DOHH2 (cell line): ENCODE measurements at regions not wholly inside any gene's neighbourhood (a gene's known extent, or its start where the extent isn't known, plus 50 kb on each side); places are given as distances from the start of the nearest gene placed in this dataset.

Source experiments
- H3F3A ChIP-seq: fragments of 200-600 bp; sonication (generic), shearing (Covaris generic); 2 replicates; pipeline ENCODE4 v1.6.0; 2016; ENCODE audit warnings: antibody characterized with exemption, mild to moderate bottlenecking; ENCODE audit not compliant: control insufficient read depth, insufficient read depth
- H3K27ac ChIP-seq: fragments of 200-600 bp; sonication (generic); 2 replicates; pipeline ENCODE4 v1.5.1; 2014; ENCODE audit warnings: low read depth, mild to moderate bottlenecking, low read length, moderate library complexity
- H3K27me3 ChIP-seq: fragments of 200-600 bp; sonication (generic); 2 replicates; pipeline ENCODE4 v1.6.1; 2014; ENCODE audit warnings: mild to moderate bottlenecking, low read length, mixed read lengths; ENCODE audit not compliant: control insufficient read depth
- H3K36me3 ChIP-seq: fragments of 200-600 bp; sonication (generic); 2 replicates; pipeline ENCODE4 v1.6.1; 2014; ENCODE audit warnings: mild to moderate bottlenecking, low read length, moderate library complexity, mixed read lengths; ENCODE audit not compliant: control insufficient read depth
- H3K4me1 ChIP-seq: fragments of 200-600 bp; sonication (generic); 2 replicates; pipeline ENCODE4 v1.6.1; 2014; ENCODE audit warnings: mild to moderate bottlenecking, low read length, mixed read lengths; ENCODE audit not compliant: control insufficient read depth
- H3K4me2 ChIP-seq: fragments of 200-600 bp; sonication (generic); 2 replicates; pipeline ENCODE4 v1.6.0; 2014; ENCODE audit warnings: mild to moderate bottlenecking, low read length, moderate library complexity
- H3K4me3 ChIP-seq: fragments of 200-600 bp; sonication (generic); 2 replicates; pipeline ENCODE4 v1.5.1; 2014; ENCODE audit warnings: mild to moderate bottlenecking, low read length, mixed read lengths
- H3K79me2 ChIP-seq: fragments of 200-600 bp; sonication (generic); 2 replicates; pipeline ENCODE4 v1.6.1; 2014; ENCODE audit warnings: mild to moderate bottlenecking, low read length, mixed read lengths; ENCODE audit not compliant: control insufficient read depth
- H3K9me2 ChIP-seq: fragments of 200-600 bp; sonication (generic); replicated peaks from 2 replicates; pipeline ENCODE4 v1.6.1; 2014; ENCODE audit warnings: mild to moderate bottlenecking, low read length, mixed read lengths; ENCODE audit not compliant: control insufficient read depth
- H3K9me3 ChIP-seq: fragments of 200-600 bp; sonication (generic); 2 replicates; pipeline ENCODE4 v1.6.1; 2014; ENCODE audit warnings: antibody characterized with exemption, low read length, mixed read lengths; ENCODE audit not compliant: control insufficient read depth, insufficient read depth
- H4K20me1 ChIP-seq: fragments of 200-600 bp; sonication (generic); 2 replicates; pipeline ENCODE4 v1.6.0; 2014; ENCODE audit warnings: low read depth, mild to moderate bottlenecking, antibody characterized with exemption, low read length, moderate library complexity; ENCODE audit not compliant: control insufficient read depth, insufficient read depth
- CTCF ChIP-seq: fragments of 200-600 bp; sonication (generic); IDR thresholded peaks from one replicate; pipeline ENCODE4 v1.5.1; 2014; ENCODE audit warnings: antibody characterized with exemption, mild to moderate bottlenecking, low read depth, low read length; ENCODE audit not compliant: poor library complexity, severe bottlenecking
- EZH2phosphoT487 ChIP-seq: fragments of 200-600 bp; sonication (generic); IDR thresholded peaks from 2 replicates; pipeline ENCODE4 v1.6.1; 2017; ENCODE audit warnings: borderline replicate concordance, mild to moderate bottlenecking, antibody characterized with exemption, low read length, moderate library complexity, mixed read lengths

- no peaks in the 10 kb centered on the region for H3K4me1 ChIP-seq
- no peaks in the 10 kb centered on the region for H3K9me2 ChIP-seq
- no peak overlapping the region for H3K4me3 ChIP-seq
- H3K79me2 ChIP-seq: no peaks in the 10 kb centered on the region
- no peak overlapping the region for H3K27ac ChIP-seq
- H3F3A ChIP-seq: no peaks in the 10 kb centered on the region
- no peaks in the 10 kb centered on the region for H3K27me3 ChIP-seq
- H3K9me3 ChIP-seq: no peaks in the 10 kb centered on the region
- no peak for TF ChIP-seq CTCF
- TF ChIP-seq EZH2phosphoT487: no peak
- H3K36me3 ChIP-seq: no peaks in the 10 kb centered on the region
- no peak overlapping the region for H3K4me2 ChIP-seq
- H4K20me1 ChIP-seq: no peaks in the 10 kb centered on the region
Observed at GRCh38 chr21:19011451-19011850, 607.9 kb upstream of the TMPRSS15 start.

DNA sequence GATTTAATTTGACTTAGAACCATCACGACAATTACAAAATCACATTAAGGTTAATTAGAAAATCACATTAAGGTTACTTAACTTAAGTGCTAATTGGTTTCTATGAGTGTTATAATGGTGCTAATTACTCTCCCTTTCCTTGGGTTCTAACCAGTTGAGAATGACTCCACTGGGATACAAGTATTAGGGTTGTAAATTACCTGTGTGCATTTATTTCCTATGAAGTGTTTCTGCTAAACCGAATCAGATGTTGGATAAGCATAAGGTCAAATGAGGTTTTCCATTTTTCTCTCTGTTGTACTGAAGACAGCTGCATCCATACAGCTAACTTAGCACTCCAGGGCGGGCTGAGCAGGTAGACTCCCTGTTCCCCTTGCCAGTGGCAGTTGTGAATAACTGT is 610.3 kb upstream of the TMPRSS15 start:
- no peak overlapping the region for H3K4me2 ChIP-seq
- H3K27me3 ChIP-seq: no peaks in the 10 kb centered on the region
- H3K79me2 ChIP-seq: no peaks in the 10 kb centered on the region
- H3K9me3 ChIP-seq: no peaks in the 10 kb centered on the region
- H3K4me1 ChIP-seq: no peaks in the 10 kb centered on the region
- no peaks in the 10 kb centered on the region for H3K9me2 ChIP-seq
- TF ChIP-seq EZH2phosphoT487 (no peak), CTCF (no peak)
- H3F3A ChIP-seq: no peaks in the 10 kb centered on the region
- H3K36me3 ChIP-seq: no peaks in the 10 kb centered on the region
- no peak overlapping the region for H3K27ac ChIP-seq
- no peak overlapping the region for H3K4me3 ChIP-seq
- H4K20me1 ChIP-seq: no peaks in the 10 kb centered on the region

DNA sequence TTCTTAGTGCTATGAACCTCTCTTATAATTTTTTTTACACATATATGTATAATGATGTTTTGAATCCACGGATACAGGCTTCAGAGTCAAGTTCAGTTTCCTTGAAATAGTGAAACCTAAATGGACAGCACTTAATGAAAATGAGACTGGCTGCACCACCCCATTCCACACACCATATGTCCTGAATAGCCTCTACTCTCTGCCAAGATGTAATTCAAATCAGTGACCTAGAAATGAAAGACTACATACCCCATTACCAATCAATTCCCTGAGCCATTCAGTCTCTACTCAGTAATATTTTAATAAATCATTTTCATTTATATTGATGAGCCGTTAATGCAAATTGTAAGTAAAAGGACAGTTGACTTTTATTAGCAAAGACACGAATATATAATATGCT is 614.9 kb upstream of the TMPRSS15 start:
- Histone ChIP-seq H3K9me3 (no peaks in the 10 kb centered on the region; the same call in 1 of the 2 replicates), H3K4me3 (no peak overlapping the region), H3K4me2 (no peak overlapping the region), H3K36me3 (no peaks in the 10 kb centered on the region), H3K27ac (no peak overlapping the region), H3K79me2 (no peaks in the 10 kb centered on the region), H3K27me3 (no peaks in the 10 kb centered on the region), H3K9me2 (no peaks in the 10 kb centered on the region), H4K20me1 (no peaks in the 10 kb centered on the region), H3F3A (no peaks in the 10 kb centered on the region), H3K4me1 (no peaks in the 10 kb centered on the region)
- no peak for TF ChIP-seq EZH2phosphoT487
- no peak for TF ChIP-seq CTCF

GRCh38 chr21:19022978-19023377 is 619.4 kb upstream of the TMPRSS15 start:
- Histone ChIP-seq H3K36me3 (no peaks in the 10 kb centered on the region), H3K27me3 (no peaks in the 10 kb centered on the region), H3K9me2 (no peaks in the 10 kb centered on the region), H3K9me3 (no peaks in the 10 kb centered on the region; the same call in 1 of the 2 replicates), H3K4me1 (no peaks in the 10 kb centered on the region), H3K79me2 (no peaks in the 10 kb centered on the region), H3K27ac (no peak overlapping the region), H4K20me1 (no peaks in the 10 kb centered on the region), H3K4me3 (no peak overlapping the region), H3K4me2 (no peak overlapping the region), H3F3A (no peaks in the 10 kb centered on the region)
- no peak for TF ChIP-seq EZH2phosphoT487
- no peak for TF ChIP-seq CTCF
